Cardiac muscle cell (in vitro differentiated cells and primary cell): ENCODE measurements at regions not wholly inside any gene's neighbourhood (a gene's known extent, or its start where the extent isn't known, plus 50 kb on each side); places are given as distances from the start of the nearest gene placed in this dataset.

Experiments
- DNase-seq, 2 donors: peaks; one replicate each; pipeline versions ENCODE4 v3.0.0 to v3.0.0-alpha.2; 2010 to 2017; ENCODE audit warnings: low read depth in 1 of 2, low spot score in 1 of 2
- H3K27ac ChIP-seq: fragments of 200-600 bp; sonication (generic); 2 replicates; pipeline ENCODE4 v1.5.1; 2016
- H3K27me3 ChIP-seq: fragments of 200-600 bp; sonication (generic); 2 replicates; pipeline ENCODE4 v1.6.0; 2016; ENCODE audit warnings: control low read depth
- H3K36me3 ChIP-seq: fragments of 200-600 bp; sonication (generic); 2 replicates; pipeline ENCODE4 v1.5.1; 2016; ENCODE audit warnings: control low read depth
- H3K4me1 ChIP-seq: fragments of 200-600 bp; sonication (generic); 2 replicates; pipeline ENCODE4 v1.8.1; 2017; ENCODE audit warnings: low read depth, mild to moderate bottlenecking, mixed run types
- H3K4me3 ChIP-seq: fragments of 200-600 bp; sonication (generic); 2 replicates; pipeline ENCODE4 v1.5.1; 2016; ENCODE audit warnings: mild to moderate bottlenecking
- H3K9me3 ChIP-seq: fragments of 200-600 bp; sonication (generic); 2 replicates; pipeline ENCODE4 v1.5.1; 2017; ENCODE audit warnings: low read depth, mild to moderate bottlenecking, control low read depth
- TF ChIP-seq, protein P1 (sequence below): IDR thresholded peaks from 2 replicates; pipeline ENCODE4 v1.5.1; 2012; ENCODE audit warnings: low read depth, mild to moderate bottlenecking, low read length

DNA sequence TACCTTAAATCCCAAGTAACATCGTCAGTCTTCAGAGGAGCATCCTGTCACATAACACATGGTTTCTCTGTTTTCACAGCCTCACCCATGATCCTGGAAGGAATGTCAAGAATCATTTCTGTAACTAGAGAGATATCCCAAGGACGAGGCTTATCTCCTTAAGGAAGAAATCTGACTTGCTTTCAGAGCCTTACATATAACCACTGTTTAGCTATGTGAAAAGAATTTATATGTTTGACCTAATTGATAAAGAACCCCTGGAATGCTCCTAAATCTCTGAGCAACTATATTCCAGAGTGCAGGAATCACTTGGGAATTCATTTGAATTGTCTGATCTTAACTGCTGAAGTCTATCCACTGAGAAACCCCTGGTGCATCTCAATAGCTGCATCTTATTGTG, 243.1 kb downstream of the ALDH8A1 start:
- H3K9me3 ChIP-seq, result no peaks in the 10 kb centered on the region
- H3K27ac ChIP-seq, result no peak overlapping the region

DNA sequence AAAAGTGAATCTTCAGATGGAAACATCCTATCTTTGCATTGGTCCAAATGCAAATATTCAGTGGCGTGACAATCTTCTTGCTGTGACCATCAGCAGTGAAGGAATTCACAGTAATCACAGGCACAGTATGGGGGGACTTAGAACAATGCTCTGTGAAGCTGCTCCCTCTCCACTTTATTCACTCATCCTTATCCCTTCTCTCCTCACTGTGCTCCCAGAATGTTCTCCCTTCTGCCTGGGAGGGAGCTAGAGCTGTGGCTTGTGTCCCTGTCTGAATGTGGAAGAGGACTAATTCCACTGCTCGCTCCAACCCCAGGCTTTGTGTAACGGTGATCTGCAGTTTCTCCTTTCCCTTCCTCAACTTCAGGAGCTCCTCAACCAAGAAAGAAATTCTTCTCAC, 243.7 kb downstream of the ALDH8A1 start:
- TF ChIP-seq, protein P1, sequence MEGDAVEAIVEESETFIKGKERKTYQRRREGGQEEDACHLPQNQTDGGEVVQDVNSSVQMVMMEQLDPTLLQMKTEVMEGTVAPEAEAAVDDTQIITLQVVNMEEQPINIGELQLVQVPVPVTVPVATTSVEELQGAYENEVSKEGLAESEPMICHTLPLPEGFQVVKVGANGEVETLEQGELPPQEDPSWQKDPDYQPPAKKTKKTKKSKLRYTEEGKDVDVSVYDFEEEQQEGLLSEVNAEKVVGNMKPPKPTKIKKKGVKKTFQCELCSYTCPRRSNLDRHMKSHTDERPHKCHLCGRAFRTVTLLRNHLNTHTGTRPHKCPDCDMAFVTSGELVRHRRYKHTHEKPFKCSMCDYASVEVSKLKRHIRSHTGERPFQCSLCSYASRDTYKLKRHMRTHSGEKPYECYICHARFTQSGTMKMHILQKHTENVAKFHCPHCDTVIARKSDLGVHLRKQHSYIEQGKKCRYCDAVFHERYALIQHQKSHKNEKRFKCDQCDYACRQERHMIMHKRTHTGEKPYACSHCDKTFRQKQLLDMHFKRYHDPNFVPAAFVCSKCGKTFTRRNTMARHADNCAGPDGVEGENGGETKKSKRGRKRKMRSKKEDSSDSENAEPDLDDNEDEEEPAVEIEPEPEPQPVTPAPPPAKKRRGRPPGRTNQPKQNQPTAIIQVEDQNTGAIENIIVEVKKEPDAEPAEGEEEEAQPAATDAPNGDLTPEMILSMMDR, result peak; percentile 5

More for the DNA sequence above, 243.1 kb downstream of the ALDH8A1 start:
- DNase-seq, result peak in 1 of 2 donors; percentile 30
- Histone ChIP-seq H3K27me3 (no peaks in the 10 kb centered on the region), H3K36me3 (no peaks in the 10 kb centered on the region), H3K4me1 (peaks cover 7% of the 10 kb centered on the region), H3K4me3 (no peak overlapping the region)
- TF ChIP-seq, protein P1, result no peak

DNA sequence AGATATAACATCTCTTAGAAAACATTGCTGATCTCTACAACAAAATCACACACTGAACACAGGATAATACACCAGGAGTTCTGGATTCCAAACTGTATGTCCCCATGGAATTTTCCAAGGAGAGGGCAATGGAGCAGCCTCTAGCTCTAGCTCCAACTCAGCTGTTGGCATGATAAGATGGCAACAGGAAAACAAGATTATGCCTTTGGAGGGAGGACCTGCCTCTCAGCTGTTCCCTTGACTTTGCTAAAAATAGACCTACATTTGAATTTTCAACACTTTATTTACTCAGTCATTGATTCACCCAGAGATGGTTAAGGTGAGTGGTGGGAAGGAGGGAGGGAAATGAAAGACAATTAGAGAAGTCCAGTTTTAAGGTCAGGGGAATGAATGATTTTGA, 246.7 kb downstream of the ALDH8A1 start:
- H3K27ac ChIP-seq, result no peak overlapping the region

More for the DNA sequence above, 243.7 kb downstream of the ALDH8A1 start:
- no peak overlapping the region for H3K27ac ChIP-seq
- DNase-seq, result no peak
- H3K27me3 ChIP-seq, result no peaks in the 10 kb centered on the region
- H3K36me3 ChIP-seq, result no peaks in the 10 kb centered on the region
- peaks cover 7% of the 10 kb centered on the region for H3K4me1 ChIP-seq
- H3K4me3 ChIP-seq, result no peak overlapping the region
- H3K9me3 ChIP-seq, result no peaks in the 10 kb centered on the region

DNA sequence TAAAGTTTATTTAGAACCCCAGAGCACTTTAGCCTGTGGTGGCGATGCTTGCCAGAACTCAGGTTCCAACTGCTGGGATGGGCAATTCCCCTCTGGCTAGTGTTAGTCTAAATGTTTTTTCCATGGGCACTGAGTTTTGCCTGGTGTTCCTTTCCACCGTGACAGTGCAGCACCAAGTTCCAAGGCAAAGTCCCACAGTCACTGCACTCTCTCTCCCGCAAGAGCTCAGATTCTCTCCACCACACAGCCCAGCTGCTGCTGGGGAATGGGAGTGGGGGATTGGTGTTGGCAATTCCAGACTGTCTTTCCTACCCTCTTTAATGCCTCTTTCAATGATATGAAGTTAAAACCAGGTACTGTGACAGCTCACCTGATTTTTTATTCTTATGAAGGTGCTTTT, 247.6 kb downstream of the ALDH8A1 start:
- H3K27me3 ChIP-seq, result no peaks in the 10 kb centered on the region
- no peaks in the 10 kb centered on the region for H3K9me3 ChIP-seq
- TF ChIP-seq, protein P1, result no peak
- H3K27ac ChIP-seq, result no peak overlapping the region
- H3K4me3 ChIP-seq, result no peak overlapping the region
- no peaks in the 10 kb centered on the region for H3K36me3 ChIP-seq
- H3K4me1 ChIP-seq, result peaks cover 7% of the 10 kb centered on the region
- DNase-seq, result no peak

More for the DNA sequence above, 246.7 kb downstream of the ALDH8A1 start:
- TF ChIP-seq, protein P1, result no peak
- Histone ChIP-seq H3K4me3 (no peak overlapping the region), H3K4me1 (peaks cover 7% of the 10 kb centered on the region), H3K36me3 (no peaks in the 10 kb centered on the region), H3K27me3 (no peaks in the 10 kb centered on the region), H3K9me3 (no peaks in the 10 kb centered on the region)
- DNase-seq, result no peak

DNA sequence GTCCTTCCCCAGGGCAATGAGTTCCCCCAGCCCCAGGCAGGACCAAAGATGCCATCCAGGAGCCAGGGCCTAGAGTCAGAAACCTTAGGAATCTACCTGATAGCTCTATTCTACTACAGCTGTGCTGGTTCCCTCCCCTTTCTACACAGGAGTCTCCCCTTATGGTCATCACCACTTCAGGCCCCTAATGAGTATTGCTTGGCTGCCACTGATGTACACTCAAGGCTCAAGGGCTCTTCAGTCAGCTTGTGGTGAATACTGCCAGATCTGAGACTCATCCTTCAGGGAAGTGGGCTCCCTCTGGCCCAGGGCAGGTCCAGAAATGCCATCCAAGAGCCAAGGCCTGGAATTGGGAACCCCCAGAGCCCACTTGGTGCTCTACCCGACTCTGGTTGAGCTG, 248.6 kb downstream of the ALDH8A1 start:
- no peaks in the 10 kb centered on the region for H3K36me3 ChIP-seq
- H3K27me3 ChIP-seq, result no peaks in the 10 kb centered on the region
- TF ChIP-seq, protein P1, result no peak

DNA sequence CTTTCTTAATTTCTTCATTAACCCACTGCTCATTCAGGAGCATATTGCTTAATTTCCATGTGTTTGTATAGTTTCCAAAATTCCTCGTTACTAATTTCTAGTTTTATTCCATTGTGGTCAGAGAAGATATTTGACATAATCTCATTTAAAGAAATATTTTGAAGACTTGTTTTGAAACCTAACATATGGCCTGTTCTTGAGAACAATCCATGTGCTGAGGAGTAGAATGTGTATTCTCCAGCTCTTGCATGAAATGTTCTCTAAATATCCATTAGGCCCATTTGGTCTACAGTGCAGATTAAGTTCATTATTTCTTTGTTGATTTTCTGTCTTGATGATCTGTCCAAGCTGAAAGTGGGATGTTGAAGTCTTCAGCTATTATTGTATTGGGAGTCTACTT, 251.7 kb downstream of the ALDH8A1 start:
- no peaks in the 10 kb centered on the region for H3K27me3 ChIP-seq
- no peak overlapping the region for H3K4me3 ChIP-seq
- no peak overlapping the region for H3K27ac ChIP-seq
- TF ChIP-seq, protein P1, result no peak
- peak in 1 of 2 donors; percentile 33 for DNase-seq
- no peaks in the 10 kb centered on the region for H3K9me3 ChIP-seq
- H3K36me3 ChIP-seq, result no peaks in the 10 kb centered on the region
- peaks cover 4% of the 10 kb centered on the region for H3K4me1 ChIP-seq

More for the DNA sequence above, 248.6 kb downstream of the ALDH8A1 start:
- no peak overlapping the region for H3K27ac ChIP-seq
- H3K4me1 ChIP-seq, result peaks cover 7% of the 10 kb centered on the region
- no peak overlapping the region for H3K4me3 ChIP-seq
- no peaks in the 10 kb centered on the region for H3K9me3 ChIP-seq
- DNase-seq, result no peak
